GM18907 (cell line): ENCODE measurements at regions not wholly inside any gene's neighbourhood (a gene's known extent, or its start where the extent isn't known, plus 50 kb on each side); places are given as distances from the start of the nearest gene placed in this dataset.

Source experiments
- ATAC-seq: cut with Tn5 transposase; IDR thresholded peaks from one replicate; pipeline ENCODE4 v1.9.1; 2021; ENCODE audit warnings: mild to moderate bottlenecking, moderate library complexity; ENCODE audit not compliant: unreplicated experiment

- ATAC-seq = no peak
Observed at GRCh38 chr14:89498878-89499277, 81.8 kb upstream of the FOXN3 start.

- ATAC-seq = no peak
Observed at GRCh38 chr14:89495718-89496117, 78.7 kb upstream of the FOXN3 start.

- peak; percentile 94 for ATAC-seq
Observed at GRCh38 chr14:89493877-89494634, 77.0 kb upstream of the FOXN3 start.

DNA sequence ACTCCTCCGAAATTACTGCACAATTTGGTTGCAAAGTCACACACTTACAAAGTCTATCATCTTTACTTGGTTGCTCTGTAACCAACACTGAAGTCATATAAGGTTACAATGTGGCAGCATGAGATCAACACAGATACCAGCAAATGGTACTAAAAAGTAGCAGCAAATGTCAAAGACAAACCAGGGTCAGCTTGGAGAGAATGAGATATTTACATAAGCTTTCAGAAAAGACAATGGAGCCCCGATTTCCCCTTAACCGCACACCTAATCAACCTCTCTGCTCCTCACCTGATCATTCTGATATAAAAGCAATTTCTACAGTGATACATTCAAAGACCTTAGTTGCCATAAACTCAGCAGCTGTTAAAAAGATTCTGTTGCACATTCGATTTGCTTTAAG is 76.4 kb upstream of the FOXN3 start:
- no peak for ATAC-seq

- no peak for ATAC-seq
Observed at GRCh38 chr14:89491711-89492381, 74.8 kb upstream of the FOXN3 start.

- ATAC-seq = no peak
Observed at GRCh38 chr14:89490466-89490865, 73.4 kb upstream of the FOXN3 start.

DNA sequence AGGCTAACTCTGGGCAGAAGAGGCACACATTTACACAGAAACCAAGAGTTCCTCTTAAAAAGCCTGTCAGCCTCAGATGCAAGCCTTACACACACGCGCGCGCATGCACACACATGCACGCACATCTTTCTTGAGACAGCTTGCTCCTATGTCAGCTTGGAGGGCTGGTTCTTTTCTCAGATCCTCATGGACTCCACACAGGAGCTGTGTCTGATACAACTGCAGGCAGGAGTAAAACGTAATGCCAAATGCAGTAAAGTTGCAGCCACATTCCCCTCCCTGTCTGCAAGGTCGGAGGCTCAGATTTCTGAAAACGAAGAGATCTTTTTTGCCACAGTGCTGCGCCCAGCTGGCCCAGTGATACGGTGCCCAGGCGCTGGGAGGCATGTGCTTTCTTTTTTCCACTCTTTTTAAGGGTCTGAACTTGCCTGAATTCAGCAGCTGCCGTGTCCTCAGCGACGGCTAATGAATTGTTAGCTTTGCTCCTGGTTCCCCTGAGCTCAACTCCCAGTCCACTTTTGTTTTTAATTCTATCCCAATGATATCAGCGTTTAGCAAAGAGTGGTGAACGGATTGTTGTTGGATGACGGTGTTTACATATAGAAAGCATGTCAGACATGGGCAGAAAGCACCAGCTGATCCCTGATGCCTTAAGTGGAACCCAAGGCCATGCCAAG is 72.9 kb upstream of the FOXN3 start:
- ATAC-seq = no peak

GRCh38 chr14:89486961-89487360 is 69.9 kb upstream of the FOXN3 start:
- no peak for ATAC-seq

DNA sequence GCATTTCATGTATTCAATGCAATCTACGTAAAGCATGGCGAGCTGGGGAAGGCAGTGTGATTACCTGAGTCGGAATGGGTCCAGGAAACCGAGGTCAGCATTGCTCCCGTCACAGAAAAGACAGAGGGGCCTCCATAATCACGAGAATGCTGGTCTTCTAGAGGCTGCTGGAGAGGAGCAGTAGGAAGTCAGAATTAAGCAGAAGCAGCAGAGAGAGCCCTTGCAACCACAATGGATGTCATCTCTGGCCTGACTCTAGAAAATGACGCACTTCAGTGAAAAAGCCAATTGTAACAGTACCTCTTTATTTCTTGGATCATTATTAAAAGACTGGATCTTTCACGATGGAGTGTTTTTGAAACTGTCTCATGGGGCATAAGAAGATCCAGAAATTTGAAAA is 69.5 kb upstream of the FOXN3 start:
- ATAC-seq = no peak

DNA sequence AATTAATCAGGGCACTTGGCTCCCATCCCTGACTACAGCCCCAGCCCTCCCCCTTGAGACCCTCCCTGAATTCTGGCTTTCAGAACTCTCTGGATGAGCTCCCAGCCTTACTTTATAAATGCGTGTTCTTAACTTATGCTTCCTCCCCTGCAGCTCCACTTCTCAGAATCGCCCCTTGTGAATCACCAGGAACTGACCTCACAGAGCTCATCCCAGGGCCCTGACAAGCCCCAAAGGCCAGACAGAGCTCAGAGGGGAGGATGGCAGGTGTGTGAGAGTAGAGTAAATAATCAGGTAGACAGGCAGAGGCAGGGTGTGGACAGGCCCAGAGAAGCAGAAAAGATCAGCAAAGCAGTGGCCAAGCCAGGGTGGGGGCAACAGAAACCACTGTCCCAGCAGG is 68.2 kb upstream of the FOXN3 start:
- ATAC-seq = no peak

GRCh38 chr14:89484051-89484844 is 67.2 kb upstream of the FOXN3 start:
- no peak for ATAC-seq

DNA sequence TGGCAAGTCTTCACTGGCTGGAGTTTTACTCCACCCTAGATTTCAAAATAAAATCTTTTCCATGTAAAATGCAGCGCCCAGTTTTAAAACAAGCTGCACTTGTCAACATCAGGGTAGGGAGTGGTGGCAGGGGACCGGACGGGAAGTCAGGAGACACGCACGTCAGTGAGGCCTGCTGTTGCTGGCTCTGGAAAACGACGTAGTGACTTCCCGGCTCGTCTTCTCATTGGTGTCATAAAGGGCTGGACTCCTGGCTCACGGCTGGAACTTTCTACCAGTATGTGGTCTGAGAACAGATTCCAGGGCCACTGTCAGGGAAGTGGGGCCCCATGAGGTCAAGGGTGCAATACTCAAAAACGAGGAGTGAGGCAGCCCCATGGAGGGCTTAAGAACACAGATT is 64.2 kb upstream of the FOXN3 start:
- no peak for ATAC-seq

- ATAC-seq = no peak
Observed at GRCh38 chr14:89480278-89480677, 63.2 kb upstream of the FOXN3 start.

GRCh38 chr14:89479802-89480201 is 62.8 kb upstream of the FOXN3 start:
- no peak for ATAC-seq

GRCh38 chr14:89477391-89477790 is 60.4 kb upstream of the FOXN3 start:
- no peak for ATAC-seq

- ATAC-seq = no peak
Observed at GRCh38 chr14:89476354-89476896, 59.4 kb upstream of the FOXN3 start.

GRCh38 chr14:89474464-89474863 is 57.4 kb upstream of the FOXN3 start:
- ATAC-seq = no peak

DNA sequence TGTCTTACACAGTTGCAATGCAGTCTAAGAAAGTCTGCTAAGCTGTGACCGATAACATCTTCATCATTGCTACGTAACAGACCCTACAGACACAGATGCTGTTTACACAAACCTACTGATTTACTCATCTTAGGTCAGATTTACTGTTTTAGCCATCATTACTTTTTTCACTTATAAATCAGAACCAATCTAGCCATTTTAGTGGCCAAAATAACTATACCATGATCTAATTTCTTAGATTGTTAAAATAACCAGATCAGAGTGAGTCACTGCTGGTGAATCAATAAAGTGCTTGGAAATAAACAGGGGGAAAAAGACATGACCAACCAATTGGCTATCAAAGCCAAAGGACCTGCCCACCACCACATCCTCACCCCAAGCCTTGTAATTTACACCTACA is 57.0 kb upstream of the FOXN3 start:
- no peak for ATAC-seq

- no peak for ATAC-seq
Observed at GRCh38 chr14:89473569-89473968, 56.5 kb upstream of the FOXN3 start.

GRCh38 chr14:89470401-89470800 is 53.4 kb upstream of the FOXN3 start:
- no peak for ATAC-seq
